ENCODE measurements at regions not wholly inside any gene's neighbourhood (a gene's known extent, or its start where the extent isn't known, plus 50 kb on each side); places are given as distances from the start of the nearest gene placed in this dataset.

- TF ChIP-seq CTCF (IDR thresholded peaks at IDR 0.05) (no peak), POLR2A (IDR thresholded peaks at IDR 0.05) (no peak), EP300 (IDR thresholded peaks at IDR 0.05) (no peak)
These were observed 141.3 kb downstream of the TSEN15 start for GRCh38 chr1:184192796-184193195.

All from tibial nerve (tissue), 4 donors.